Neural crest cell (in vitro differentiated cells): ENCODE measurements at regions not wholly inside any gene's neighbourhood (a gene's known extent, or its start where the extent isn't known, plus 50 kb on each side); places are given as distances from the start of the nearest gene placed in this dataset.

Source experiments
- DNase-seq: peaks from one replicate; pipeline ENCODE4 v3.0.0; 2021; ENCODE audit warnings: low read depth, mixed read lengths, low spot score
- H3K27ac Mint-ChIP-seq: one replicate; pipeline ENCODE4 v1.8.0; 2021; ENCODE audit warnings: mild to moderate bottlenecking, mixed read lengths; ENCODE audit not compliant: unreplicated experiment
- H3K27me3 Mint-ChIP-seq: 2 replicates; pipeline ENCODE4 v1.8.0; 2021; ENCODE audit warnings: low read depth, mild to moderate bottlenecking, mixed read lengths
- H3K36me3 Mint-ChIP-seq: 2 replicates; pipeline ENCODE4 v1.8.0; 2021; ENCODE audit warnings: low read depth, mild to moderate bottlenecking, mixed read lengths
- H3K4me1 Mint-ChIP-seq: 2 replicates; pipeline ENCODE4 v1.8.0; 2021; ENCODE audit warnings: mixed read lengths
- H3K4me3 Mint-ChIP-seq: one replicate; pipeline ENCODE4 v1.8.0; 2021; ENCODE audit warnings: mild to moderate bottlenecking, mixed read lengths
- H3K9me3 Mint-ChIP-seq: 2 replicates; pipeline ENCODE4 v1.8.0; 2021; ENCODE audit warnings: mixed read lengths
- CTCF ChIP-seq: fragments of 200-600 bp; sonication (generic); conservative IDR thresholded peaks from 2 replicates; pipeline ENCODE4 v1.5.0; 2021; ENCODE audit warnings: antibody characterized with exemption, mild to moderate bottlenecking

DNA sequence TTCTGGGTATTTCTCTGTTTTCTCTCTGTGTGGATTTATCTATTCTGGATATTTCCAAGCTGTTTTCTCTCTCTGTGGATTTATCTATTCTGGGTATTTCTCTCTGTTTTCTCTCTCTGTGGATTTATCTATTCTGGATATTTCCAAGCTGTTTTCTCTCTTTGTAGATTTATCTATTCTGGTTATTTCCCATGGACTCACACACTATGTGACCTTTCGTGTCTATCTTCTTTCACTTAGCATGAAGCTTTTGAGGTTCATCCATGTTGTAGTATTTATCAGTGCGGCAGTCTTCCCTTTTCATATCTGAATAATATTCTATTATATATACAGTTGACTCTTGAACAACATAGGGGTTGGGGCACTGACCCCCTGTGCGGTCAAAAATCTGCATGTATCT, 435.0 kb upstream of the CNTNAP2 start:
- H3K36me3 Mint-ChIP-seq: peaks cover 4% of the 10 kb centered on the region
- no peak for DNase-seq
- no peak overlapping the region for H3K27ac Mint-ChIP-seq
- no peak overlapping the region for H3K4me3 Mint-ChIP-seq
- peaks cover 6% of the 10 kb centered on the region for H3K9me3 Mint-ChIP-seq
- H3K27me3 Mint-ChIP-seq: no peaks in the 10 kb centered on the region
- TF ChIP-seq CTCF: no peak
- H3K4me1 Mint-ChIP-seq: no peaks in the 10 kb centered on the region

GRCh38 chr7:145681159-145681558, 435.4 kb upstream of the CNTNAP2 start:
- Mint-ChIP-seq H3K4me1 (no peaks in the 10 kb centered on the region), H3K27me3 (no peaks in the 10 kb centered on the region), H3K36me3 (peaks cover 4% of the 10 kb centered on the region), H3K4me3 (no peak overlapping the region), H3K27ac (no peak overlapping the region), H3K9me3 (peaks cover 6% of the 10 kb centered on the region)
- TF ChIP-seq CTCF: no peak
- DNase-seq: no peak

DNA sequence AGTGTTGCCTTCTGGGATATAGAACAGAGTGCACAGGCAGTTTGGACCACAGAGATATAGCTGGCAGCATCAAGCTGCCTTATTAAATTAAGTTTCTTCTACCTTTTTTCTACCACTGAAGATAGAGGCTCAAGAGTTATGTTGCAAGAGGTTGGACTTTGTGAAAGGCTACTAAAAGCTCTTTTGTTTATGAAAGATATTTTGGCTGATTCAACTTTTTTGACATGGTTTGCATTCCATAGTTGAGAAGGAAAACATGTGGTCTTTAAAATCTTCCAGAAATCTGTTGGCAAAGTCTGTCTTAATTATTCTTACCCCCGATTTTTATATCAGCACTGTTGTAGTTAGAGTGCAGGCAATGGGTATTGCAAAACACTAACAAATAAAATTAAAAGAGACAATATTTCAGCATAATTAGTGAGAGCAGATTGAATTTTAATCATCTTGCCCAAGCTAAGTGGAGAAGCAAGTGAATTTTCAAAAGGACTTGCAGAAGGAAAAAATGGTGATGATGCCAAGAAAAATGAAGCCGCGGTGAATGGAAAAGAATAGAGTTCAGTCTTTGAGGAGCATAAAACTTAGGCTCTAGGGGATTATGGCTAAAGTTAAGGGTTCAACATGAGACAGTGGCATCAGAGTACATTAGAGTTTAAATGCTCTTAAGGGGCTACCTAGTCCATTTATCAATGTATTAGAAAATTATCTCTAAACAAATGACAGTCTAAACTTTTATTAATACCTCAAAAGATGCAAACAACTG, 450.9 kb upstream of the CNTNAP2 start:
- peaks cover 12% of the 10 kb centered on the region for H3K9me3 Mint-ChIP-seq
- H3K27me3 Mint-ChIP-seq: peaks cover 2% of the 10 kb centered on the region
- no peaks in the 10 kb centered on the region for H3K4me1 Mint-ChIP-seq
- no peak for DNase-seq
- peaks cover 7% of the 10 kb centered on the region for H3K36me3 Mint-ChIP-seq
- H3K27ac Mint-ChIP-seq: no peak overlapping the region
- TF ChIP-seq CTCF: no peak
- no peak overlapping the region for H3K4me3 Mint-ChIP-seq

- no peak for TF ChIP-seq CTCF
- H3K27ac Mint-ChIP-seq: no peak overlapping the region
- DNase-seq: no peak
- H3K27me3 Mint-ChIP-seq: no peaks in the 10 kb centered on the region
- H3K4me1 Mint-ChIP-seq: no peaks in the 10 kb centered on the region
- no peaks in the 10 kb centered on the region for H3K36me3 Mint-ChIP-seq
- no peak overlapping the region for H3K4me3 Mint-ChIP-seq
- peaks cover 4% of the 10 kb centered on the region for H3K9me3 Mint-ChIP-seq
Measured at GRCh38 chr7:145655666-145656065, 460.9 kb upstream of the CNTNAP2 start.

GRCh38 chr7:145645135-145645515, 471.5 kb upstream of the CNTNAP2 start:
- no peak for DNase-seq
- H3K4me1 Mint-ChIP-seq: no peaks in the 10 kb centered on the region
- no peaks in the 10 kb centered on the region for H3K36me3 Mint-ChIP-seq
- H3K4me3 Mint-ChIP-seq: no peak overlapping the region
- H3K9me3 Mint-ChIP-seq: peaks cover 10% of the 10 kb centered on the region
- TF ChIP-seq CTCF: no peak
- H3K27me3 Mint-ChIP-seq: no peaks in the 10 kb centered on the region
- H3K27ac Mint-ChIP-seq: no peak overlapping the region
